Smooth muscle cell (in vitro differentiated cells): ENCODE measurements at regions not wholly inside any gene's neighbourhood (a gene's known extent, or its start where the extent isn't known, plus 50 kb on each side); places are given as distances from the start of the nearest gene placed in this dataset.

ENCODE experiments used
- DNase-seq: peaks from one replicate; lab custom pipeline; 2025; ENCODE audit not compliant: unreplicated experiment; lab: John Stamatoyannopoulos, UW
- H2AFZ ChIP-seq: fragments of 200-600 bp; sonication (generic); 2 replicates; pipeline ENCODE4 v1.6.0; 2016; ENCODE audit warnings: antibody characterized with exemption, low read depth, mild to moderate bottlenecking
- H3F3A ChIP-seq: fragments of 200-600 bp; sonication (generic); 2 replicates; pipeline ENCODE4 v1.6.0; 2017; ENCODE audit warnings: antibody characterized with exemption, low read depth
- H3K27ac ChIP-seq: fragments of 200-600 bp; sonication (generic); 2 replicates; pipeline ENCODE4 v1.5.1; 2016; ENCODE audit warnings: low read depth, mild to moderate bottlenecking
- H3K27me3 ChIP-seq: fragments of 200-600 bp; sonication (generic); 2 replicates; pipeline ENCODE4 v1.6.1; 2016; ENCODE audit warnings: low read depth, mild to moderate bottlenecking
- H3K36me3 ChIP-seq: fragments of 200-600 bp; sonication (generic); 2 replicates; pipeline ENCODE4 v1.5.1; 2016; ENCODE audit warnings: low read depth
- H3K4me1 ChIP-seq: fragments of 200-600 bp; sonication (generic); 2 replicates; pipeline ENCODE4 v1.5.1; 2016; ENCODE audit warnings: low read depth
- H3K4me2 ChIP-seq: fragments of 200-600 bp; sonication (generic); 2 replicates; pipeline ENCODE4 v1.6.0; 2016; ENCODE audit warnings: mild to moderate bottlenecking
- H3K4me3 ChIP-seq: fragments of 200-600 bp; sonication (generic); 2 replicates; pipeline ENCODE4 v1.5.1; 2016; ENCODE audit warnings: mild to moderate bottlenecking
- H3K79me2 ChIP-seq: fragments of 200-600 bp; sonication (generic); 2 replicates; pipeline ENCODE4 v1.6.0; 2016; ENCODE audit warnings: low read depth, mild to moderate bottlenecking
- H3K9ac ChIP-seq: fragments of 200-600 bp; sonication (generic); 2 replicates; pipeline ENCODE4 v1.6.0; 2016; ENCODE audit warnings: low read depth
- H3K9me3 ChIP-seq: fragments of 200-600 bp; sonication (generic); replicated peaks from 2 replicates; pipeline ENCODE4 v1.5.1; 2016; ENCODE audit warnings: low read depth
- H4K20me1 ChIP-seq: fragments of 200-600 bp; sonication (generic); 2 replicates; pipeline ENCODE4 v1.6.0; 2016; ENCODE audit warnings: low read depth
- WGBS: methylation state at CpG from one replicate; pipeline ENCODE4 v1.1.7; 2016; ENCODE audit warnings: low lambda C conversion rate; 5-methylcytosine and 5-hydroxymethylcytosine counted together
- TF ChIP-seq, protein P1 (sequence below): fragments of 200-600 bp; sonication (generic); IDR thresholded peaks from 2 replicates; pipeline ENCODE4 v1.5.1; 2017; ENCODE audit warnings: borderline replicate concordance, mild to moderate bottlenecking, antibody characterized with exemption; ENCODE audit not compliant: insufficient read depth, poor library complexity, severe bottlenecking

- Histone ChIP-seq H4K20me1 (no peaks in the 10 kb centered on the region), H3K9ac (no peak overlapping the region), H3K9me3 (no peaks in the 10 kb centered on the region), H3K4me3 (no peak overlapping the region), H3K27me3 (no peaks in the 10 kb centered on the region), H3F3A (no peaks in the 10 kb centered on the region), H3K79me2 (no peaks in the 10 kb centered on the region), H3K27ac (no peak overlapping the region), H3K36me3 (no peaks in the 10 kb centered on the region), H3K4me2 (no peak overlapping the region), H2AFZ (no peak overlapping the region), H3K4me1 (no peaks in the 10 kb centered on the region)
- TF ChIP-seq, protein P1, sequence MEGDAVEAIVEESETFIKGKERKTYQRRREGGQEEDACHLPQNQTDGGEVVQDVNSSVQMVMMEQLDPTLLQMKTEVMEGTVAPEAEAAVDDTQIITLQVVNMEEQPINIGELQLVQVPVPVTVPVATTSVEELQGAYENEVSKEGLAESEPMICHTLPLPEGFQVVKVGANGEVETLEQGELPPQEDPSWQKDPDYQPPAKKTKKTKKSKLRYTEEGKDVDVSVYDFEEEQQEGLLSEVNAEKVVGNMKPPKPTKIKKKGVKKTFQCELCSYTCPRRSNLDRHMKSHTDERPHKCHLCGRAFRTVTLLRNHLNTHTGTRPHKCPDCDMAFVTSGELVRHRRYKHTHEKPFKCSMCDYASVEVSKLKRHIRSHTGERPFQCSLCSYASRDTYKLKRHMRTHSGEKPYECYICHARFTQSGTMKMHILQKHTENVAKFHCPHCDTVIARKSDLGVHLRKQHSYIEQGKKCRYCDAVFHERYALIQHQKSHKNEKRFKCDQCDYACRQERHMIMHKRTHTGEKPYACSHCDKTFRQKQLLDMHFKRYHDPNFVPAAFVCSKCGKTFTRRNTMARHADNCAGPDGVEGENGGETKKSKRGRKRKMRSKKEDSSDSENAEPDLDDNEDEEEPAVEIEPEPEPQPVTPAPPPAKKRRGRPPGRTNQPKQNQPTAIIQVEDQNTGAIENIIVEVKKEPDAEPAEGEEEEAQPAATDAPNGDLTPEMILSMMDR: no peak
- no peak for DNase-seq
- WGBS: 83% methylated on average over 8 of the region's 8 CpGs
Measured at GRCh38 chr7:54701982-54702381, 57.0 kb downstream of the SEC61G start.

GRCh38 chr7:54699715-54700114, 59.3 kb downstream of the SEC61G start:
- no peaks in the 10 kb centered on the region for H3K9me3 ChIP-seq
- no peaks in the 10 kb centered on the region for H3F3A ChIP-seq
- no peak overlapping the region for H2AFZ ChIP-seq
- H3K27ac ChIP-seq: no peak overlapping the region
- DNase-seq: no peak
- H3K36me3 ChIP-seq: no peaks in the 10 kb centered on the region
- H3K4me1 ChIP-seq: no peaks in the 10 kb centered on the region
- 55% methylated on average over 5 of the region's 5 CpGs for WGBS
- TF ChIP-seq, protein P1: no peak
- H3K79me2 ChIP-seq: no peaks in the 10 kb centered on the region
- H4K20me1 ChIP-seq: no peaks in the 10 kb centered on the region
- H3K27me3 ChIP-seq: no peaks in the 10 kb centered on the region
- no peak overlapping the region for H3K4me3 ChIP-seq
- no peak overlapping the region for H3K4me2 ChIP-seq
- H3K9ac ChIP-seq: no peak overlapping the region

DNA sequence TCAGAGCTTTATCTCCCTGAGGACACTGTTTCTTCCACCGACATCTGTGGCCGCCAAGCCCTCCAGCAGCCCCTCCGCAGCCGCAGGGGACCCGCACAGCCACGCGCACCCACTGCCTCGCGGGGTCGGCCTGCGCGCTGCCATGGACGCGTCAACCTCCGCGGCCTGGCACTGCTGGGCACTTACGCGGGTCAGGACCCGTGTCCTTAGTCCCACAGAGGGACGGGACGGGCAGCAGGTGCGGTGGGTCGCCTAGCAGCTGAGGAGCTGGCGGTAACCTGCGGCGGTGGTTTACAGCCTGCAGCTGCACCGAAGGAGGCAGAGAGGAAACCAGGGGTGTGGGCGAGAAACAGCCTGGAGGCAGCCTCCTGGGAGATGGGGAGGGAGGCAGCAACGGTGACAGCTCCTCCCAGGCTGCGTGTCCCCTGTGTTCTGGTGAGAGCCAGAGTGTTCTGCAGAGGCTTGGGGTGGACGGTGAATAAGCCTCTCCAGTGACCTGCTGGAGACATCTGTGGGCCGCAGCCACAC, 61.3 kb downstream of the SEC61G start:
- Histone ChIP-seq H3K9me3 (no peaks in the 10 kb centered on the region), H3F3A (no peaks in the 10 kb centered on the region), H2AFZ (no peak overlapping the region), H4K20me1 (no peaks in the 10 kb centered on the region), H3K9ac (no peak overlapping the region), H3K27ac (no peak overlapping the region), H3K4me1 (no peaks in the 10 kb centered on the region), H3K27me3 (no peaks in the 10 kb centered on the region), H3K4me3 (no peak overlapping the region), H3K4me2 (no peak overlapping the region), H3K79me2 (no peaks in the 10 kb centered on the region), H3K36me3 (no peaks in the 10 kb centered on the region)
- TF ChIP-seq, protein P1: no peak
- 93% methylated on average over 30 of the region's 32 CpGs for WGBS
- DNase-seq: no peak

GRCh38 chr7:54690892-54691291, 68.1 kb downstream of the SEC61G start:
- Histone ChIP-seq H3K4me1 (no peaks in the 10 kb centered on the region), H3K9ac (no peak overlapping the region), H4K20me1 (no peaks in the 10 kb centered on the region), H3F3A (no peaks in the 10 kb centered on the region), H3K27me3 (no peaks in the 10 kb centered on the region), H3K9me3 (no peaks in the 10 kb centered on the region), H2AFZ (no peak overlapping the region), H3K79me2 (no peaks in the 10 kb centered on the region), H3K36me3 (no peaks in the 10 kb centered on the region), H3K4me3 (no peak overlapping the region), H3K27ac (no peak overlapping the region), H3K4me2 (no peak overlapping the region)
- TF ChIP-seq, protein P1: no peak
- DNase-seq: no peak
- 93% methylated on average over 14 of the region's 14 CpGs for WGBS
